NCI-H345 treated with DMSO at 0.1 percent for 48 hours (cell line): ENCODE measurements at regions not wholly inside any gene's neighbourhood (a gene's known extent, or its start where the extent isn't known, plus 50 kb on each side); places are given as distances from the start of the nearest gene placed in this dataset.

Experiments used
- DNase-seq: peaks from one replicate; lab custom pipeline; 2025; ENCODE audit not compliant: unreplicated experiment; lab: John Stamatoyannopoulos, UW

- no peak for DNase-seq
These were observed 193.7 kb upstream of the PDE3A start for GRCh38 chr12:20174528-20175175.

- no peak for DNase-seq
These were observed 192.5 kb upstream of the PDE3A start for GRCh38 chr12:20175704-20176388.

- DNase-seq: no peak
These were observed 186.7 kb upstream of the PDE3A start for GRCh38 chr12:20181416-20182180.

GRCh38 chr12:20183563-20183962, 184.8 kb upstream of the PDE3A start:
- no peak for DNase-seq

GRCh38 chr12:20184514-20184913, 183.8 kb upstream of the PDE3A start:
- no peak for DNase-seq

- no peak for DNase-seq
These were observed 180.9 kb upstream of the PDE3A start for GRCh38 chr12:20187456-20187855.

- DNase-seq: no peak
These were observed 179.2 kb upstream of the PDE3A start for GRCh38 chr12:20188930-20189653.

GRCh38 chr12:20189767-20190166, 178.6 kb upstream of the PDE3A start:
- no peak for DNase-seq

- no peak for DNase-seq
These were observed 174.2 kb upstream of the PDE3A start for GRCh38 chr12:20194171-20194570.

- DNase-seq: no peak
These were observed 171.6 kb upstream of the PDE3A start for GRCh38 chr12:20196767-20197166.

GRCh38 chr12:20197411-20197810, 170.9 kb upstream of the PDE3A start:
- DNase-seq: no peak

- DNase-seq: no peak
These were observed 168.6 kb upstream of the PDE3A start for GRCh38 chr12:20199780-20200179.

- no peak for DNase-seq
These were observed 166.6 kb upstream of the PDE3A start for GRCh38 chr12:20201733-20202132.

GRCh38 chr12:20205854-20206253, 162.5 kb upstream of the PDE3A start:
- DNase-seq: no peak

GRCh38 chr12:20206410-20206809, 161.9 kb upstream of the PDE3A start:
- no peak for DNase-seq

- DNase-seq: no peak
These were observed 157.6 kb upstream of the PDE3A start for GRCh38 chr12:20210621-20211215.

GRCh38 chr12:20211541-20211940, 156.8 kb upstream of the PDE3A start:
- no peak for DNase-seq

GRCh38 chr12:20211981-20212421, 156.3 kb upstream of the PDE3A start:
- DNase-seq: no peak

GRCh38 chr12:20212658-20213555, 155.4 kb upstream of the PDE3A start:
- peak; percentile 89 for DNase-seq
